NCI-H526 (cell line): ENCODE measurements at regions not wholly inside any gene's neighbourhood (a gene's known extent, or its start where the extent isn't known, plus 50 kb on each side); places are given as distances from the start of the nearest gene placed in this dataset.
A peak's percentile ranks its signal among the peaks of the same experiment; 100 is the strongest.

ENCODE experiments used
- DNase-seq, 2 experiments: peaks; one replicate each; lab custom pipeline; 2025; lab: John Stamatoyannopoulos, UW

DNA sequence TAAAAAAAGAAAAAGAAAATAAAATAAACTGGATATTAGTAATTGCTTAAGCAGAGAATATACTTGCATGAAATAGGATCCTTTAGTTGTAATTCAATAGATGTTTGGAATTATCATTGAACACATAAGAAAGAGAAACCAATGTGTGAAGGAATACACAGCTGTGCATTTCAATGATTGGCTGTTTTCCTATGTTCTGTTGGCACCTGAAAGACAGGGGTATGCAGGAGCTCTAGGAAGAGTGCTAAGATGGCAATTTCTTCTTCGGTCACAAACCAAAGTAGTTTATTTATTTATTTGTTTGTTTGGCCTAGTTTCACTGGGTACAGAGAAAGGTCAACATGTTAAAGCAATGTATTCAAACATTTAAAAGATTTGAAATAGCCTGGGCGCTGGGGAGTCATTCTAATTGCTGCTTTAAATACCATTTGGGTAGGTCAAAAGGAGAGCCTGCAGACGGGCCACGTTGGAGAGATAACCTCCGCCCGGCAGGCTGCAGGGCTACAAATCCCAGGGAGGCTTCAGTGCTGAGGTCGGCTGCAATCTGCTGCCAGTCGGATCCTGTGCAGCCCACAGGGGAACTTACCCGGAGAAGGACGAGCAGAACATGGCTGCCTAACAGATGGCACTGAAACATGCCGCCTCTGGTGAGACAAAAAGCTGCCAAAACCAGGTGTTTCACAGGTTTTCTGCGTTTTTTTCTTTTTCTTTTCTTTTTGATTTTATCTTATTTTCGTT lies 154.2 kb upstream of the TYRP1 start:
- DNase-seq: no peak

DNA sequence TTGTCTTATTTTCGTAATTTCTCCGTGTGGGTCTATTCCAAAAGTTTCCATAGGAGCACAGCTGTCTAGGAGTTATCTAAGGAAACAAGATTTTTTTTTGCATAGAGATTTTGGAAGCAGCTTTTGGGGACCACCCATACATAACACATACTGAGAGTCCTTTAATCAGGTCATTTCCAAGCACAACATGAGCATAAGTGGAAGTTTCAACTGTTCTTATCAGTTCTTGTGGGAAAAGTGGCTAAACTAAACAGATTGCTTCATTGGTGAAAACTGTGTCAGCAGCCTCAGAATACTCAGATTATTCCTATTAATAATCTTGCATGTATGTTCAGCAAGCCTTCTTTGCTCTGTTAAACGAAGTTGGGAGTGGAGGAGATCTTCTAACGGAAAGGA lies 153.6 kb upstream of the TYRP1 start:
- no peak for DNase-seq

DNA sequence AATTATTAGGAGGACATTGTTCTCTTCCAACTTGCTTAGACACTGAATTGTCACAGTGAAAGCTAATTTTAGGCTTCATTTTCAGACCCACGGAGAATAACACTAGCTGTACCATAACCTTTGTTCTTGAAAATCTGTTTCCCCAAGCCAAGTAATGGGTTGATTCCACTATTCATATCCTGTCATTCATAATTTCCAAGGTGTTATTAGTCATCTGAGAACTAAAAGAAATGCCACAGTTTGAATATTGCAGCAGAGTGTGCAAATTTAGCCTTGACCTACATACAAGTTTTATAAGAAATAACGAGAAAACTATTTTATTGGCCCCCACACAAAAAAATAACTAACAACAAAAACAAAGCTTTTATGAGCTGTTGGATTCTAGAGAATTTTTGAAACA lies 148.5 kb upstream of the TYRP1 start:
- no peak for DNase-seq

DNA sequence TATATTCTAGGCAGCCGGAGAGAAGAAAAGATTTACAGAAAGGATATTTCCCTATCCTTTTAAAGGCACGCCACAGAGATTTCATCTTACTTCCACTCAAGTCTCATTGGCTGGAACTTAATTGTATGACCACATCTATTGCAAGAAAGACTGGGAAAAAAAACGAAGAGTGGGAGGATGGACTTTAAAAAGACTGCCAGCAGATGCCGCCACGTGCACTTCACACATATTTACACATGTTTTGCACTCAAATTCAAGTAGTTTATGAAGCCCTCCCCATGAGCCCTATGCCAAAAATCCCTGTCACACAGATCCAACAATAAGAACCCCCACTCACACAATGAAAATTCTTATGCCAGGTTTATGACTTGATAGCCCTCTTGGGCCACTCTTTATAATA lies 138.5 kb upstream of the TYRP1 start:
- DNase-seq: peak in 1 of 2 experiments; percentile 3

DNA sequence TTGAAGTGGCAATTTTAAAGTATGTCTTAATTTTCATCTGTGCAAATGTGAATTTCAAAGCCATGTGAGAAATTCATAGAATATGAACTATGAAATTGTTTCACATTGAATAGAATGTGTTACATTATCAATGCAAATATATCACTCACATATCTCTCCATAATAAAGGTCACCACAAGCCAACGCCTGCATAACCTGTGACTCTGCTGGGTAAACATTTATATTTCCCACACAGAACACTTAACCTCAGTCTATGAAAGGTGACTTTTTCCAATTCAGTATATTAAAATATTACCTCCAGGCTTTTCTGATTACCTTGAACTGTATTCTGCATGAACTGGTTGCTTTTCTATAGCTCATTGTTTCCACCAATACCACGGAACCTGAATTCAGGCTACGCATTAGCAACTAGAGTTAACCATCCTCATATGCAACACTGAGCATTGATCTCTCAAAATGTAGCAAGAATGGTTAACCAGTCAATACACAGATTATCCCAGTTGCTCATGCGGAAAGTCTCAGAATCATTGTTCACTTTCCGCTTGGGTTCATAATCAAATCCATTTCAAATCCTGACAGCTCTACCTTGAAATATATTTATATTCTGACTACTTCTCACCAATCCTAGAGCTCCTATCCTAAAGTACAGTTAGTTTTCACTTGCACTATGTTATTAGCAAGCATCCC lies 126.6 kb upstream of the TYRP1 start:
- no peak for DNase-seq

DNA sequence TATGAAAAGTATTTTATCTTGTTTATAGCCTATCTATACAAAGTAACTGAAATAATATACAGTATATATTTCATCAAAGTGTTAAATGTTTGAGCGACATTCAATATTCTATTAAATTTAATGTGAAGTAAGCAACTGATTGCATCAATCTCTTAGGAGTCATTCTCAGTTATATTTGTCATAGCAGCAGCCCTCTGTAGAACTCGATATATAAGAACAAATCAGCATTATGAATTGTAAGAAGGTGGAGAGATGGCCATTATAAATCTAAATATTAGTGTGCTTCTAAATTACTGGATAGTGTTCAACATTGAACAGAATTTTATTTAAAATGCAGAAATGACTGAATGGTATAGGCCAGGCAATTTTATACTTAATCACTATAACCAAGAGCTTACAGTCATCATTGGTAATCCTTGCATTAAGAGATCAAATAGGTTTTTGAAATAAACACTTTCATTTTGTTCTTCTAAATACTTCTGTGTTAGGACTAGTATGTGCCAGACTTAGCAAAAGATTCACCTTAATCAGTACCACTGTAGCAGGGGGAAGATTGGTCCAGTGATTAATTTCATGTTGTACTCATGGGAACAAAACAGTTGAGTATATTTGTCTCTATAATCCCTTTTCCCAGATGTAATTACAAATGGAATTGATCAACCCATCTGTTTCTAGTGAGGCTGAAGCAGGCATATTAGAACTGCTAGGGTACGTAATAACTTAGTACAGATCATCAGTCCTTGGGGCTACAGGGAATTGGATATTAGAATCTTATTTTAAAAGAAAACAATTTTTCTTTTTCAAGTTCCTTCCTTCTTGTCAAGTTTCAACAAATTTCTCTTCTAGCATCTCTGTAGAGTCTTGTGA lies 108.3 kb upstream of the TYRP1 start:
- no peak for DNase-seq

DNA sequence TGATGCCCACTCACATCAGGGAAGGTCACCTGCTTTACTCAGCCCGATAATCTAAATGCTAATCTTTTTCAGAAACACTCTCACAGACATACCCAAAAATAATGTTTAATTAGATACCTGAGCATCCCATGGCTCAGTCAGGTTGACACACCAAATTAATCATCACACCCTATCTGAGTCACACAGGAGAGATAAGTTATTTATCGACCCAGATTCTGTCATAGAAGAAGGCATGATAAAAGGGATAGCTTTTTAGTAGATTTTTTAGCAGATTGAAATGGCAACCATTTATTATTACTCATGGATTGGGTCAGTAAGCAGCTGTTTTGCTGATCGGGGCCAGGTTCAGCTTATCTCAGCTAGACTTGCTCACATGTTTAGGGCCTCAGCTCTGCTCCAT lies 97.8 kb upstream of the TYRP1 start:
- DNase-seq: no peak

DNA sequence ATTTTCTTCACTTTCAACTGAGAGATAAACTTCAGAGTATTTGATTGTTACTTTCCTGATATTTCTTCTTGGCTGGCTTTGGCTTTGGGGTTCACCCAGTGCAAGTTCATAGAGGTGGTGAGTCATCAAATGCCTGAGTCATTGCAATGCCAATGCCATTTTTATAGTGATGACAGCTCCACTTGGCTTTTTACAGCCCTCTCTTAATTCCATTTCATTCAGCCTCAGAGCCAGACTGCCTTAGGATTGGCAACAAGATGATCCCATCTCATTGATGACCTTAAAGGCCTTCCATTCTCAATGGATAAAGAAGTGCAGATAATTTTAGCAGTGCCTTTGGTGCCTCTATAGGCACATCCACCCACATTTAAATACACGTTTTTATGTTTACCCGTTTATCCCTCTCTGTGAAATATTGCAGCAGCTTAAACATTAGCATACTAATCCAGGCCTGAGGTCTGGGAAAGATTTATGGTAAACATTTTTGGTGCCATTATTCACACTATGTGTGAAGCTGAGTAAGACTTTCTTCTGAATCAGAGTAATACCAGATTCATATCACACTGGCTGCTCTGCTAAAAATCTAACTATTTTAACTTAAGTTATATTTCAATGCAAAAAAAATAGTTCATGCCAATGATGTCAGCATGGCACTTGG lies 88.9 kb upstream of the TYRP1 start:
- DNase-seq: no peak

DNA sequence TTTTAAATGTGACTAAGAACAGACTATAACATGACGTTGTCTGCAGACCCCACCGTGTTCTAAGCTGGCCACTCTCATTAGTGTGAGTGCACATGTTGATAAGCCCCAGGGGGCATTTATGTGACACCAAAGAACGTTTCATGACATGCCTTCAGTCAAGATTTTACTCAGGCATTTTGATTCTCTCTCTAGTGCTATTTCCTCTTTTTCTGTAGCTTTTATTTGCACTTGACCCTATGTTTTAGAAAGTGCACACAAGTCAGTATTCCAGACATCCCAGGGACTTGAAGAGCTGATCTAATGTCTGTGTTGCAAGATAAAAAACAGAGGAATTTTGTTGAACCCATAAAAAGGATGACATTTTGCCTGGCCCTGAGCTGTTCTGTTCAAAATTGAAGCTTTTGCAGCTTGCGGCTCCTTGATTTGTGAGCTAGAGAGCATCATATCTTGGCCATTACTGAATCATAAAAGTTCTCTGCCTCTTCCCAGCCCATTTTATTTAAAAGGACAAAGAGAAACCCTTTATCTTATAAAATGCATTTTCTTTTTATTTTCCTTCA lies 80.9 kb upstream of the TYRP1 start:
- no peak for DNase-seq

DNA sequence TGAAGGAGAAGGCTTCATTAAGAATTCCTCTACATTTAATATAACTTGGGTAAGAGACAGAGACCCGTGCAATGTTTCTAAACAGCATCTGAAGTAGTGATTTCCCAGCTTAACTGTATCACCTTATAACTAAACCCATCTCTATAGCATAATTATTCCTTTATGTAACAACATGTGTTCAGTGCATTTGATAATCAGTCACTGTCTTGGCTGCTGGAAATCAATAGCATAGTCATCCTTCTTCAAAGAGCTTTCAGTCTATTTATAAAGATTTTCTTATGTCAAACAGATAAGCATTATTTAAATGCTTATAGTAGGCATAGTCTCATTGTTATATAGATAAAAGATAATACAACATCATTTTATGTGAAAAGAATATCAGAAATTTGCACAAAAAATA lies 80.1 kb upstream of the TYRP1 start:
- DNase-seq: no peak

DNA sequence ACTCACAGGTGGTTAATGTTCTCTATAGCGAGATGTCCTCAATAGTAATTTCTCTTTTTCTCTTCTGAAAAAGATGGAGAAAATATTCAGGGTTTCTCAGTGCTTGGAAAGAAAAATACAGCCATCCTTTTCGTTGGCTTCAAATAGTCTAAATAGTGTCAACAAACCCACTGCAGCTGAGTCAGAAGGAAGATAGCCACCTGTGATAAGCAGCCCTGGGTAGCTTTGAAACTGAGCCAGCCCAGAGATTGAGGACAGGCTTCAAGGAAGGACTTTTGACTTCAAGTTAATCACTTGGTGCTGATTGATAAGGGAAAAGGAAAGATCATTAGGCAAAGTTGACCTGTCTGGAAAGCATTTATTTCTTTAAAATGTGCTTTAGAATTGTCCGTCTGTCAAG lies 78.7 kb upstream of the TYRP1 start:
- DNase-seq: no peak

DNA sequence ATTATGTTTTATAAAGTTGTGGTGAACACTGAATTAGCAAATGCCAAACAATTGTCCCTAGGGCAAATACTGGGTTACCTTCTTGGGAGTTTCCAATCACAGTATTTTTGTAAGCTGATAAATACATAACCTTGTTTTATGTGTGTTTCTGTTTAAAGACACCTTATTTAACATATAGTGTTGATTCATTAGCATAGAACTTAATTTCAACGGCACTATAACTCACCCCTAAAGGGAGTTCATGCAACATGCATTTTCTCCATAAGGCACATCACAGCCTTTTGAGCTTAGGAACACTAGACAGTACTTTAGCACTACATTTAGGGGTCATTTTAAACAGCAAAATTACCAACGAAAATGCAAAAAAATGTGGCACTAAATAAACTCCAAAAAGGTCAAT lies 74.2 kb upstream of the TYRP1 start:
- DNase-seq: no peak

DNA sequence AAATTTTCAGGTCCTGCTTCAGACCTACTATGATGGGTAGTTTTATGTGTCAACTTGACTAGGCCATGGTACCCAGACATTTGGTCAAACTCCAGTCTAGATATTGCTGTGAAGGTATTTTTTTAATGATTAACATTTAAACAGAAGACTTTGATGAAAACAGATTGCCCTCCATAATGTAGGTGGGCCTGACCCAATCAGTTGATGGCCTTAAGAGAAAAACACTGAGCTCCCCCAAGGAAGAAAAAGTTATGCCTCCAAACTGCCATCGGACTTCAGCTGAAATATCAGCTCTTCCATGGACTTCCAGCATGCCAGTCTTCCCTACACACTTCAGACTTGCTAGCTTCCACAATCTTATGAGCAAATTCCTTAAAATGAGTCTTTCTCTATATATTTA lies 67.3 kb upstream of the TYRP1 start:
- DNase-seq: no peak

DNA sequence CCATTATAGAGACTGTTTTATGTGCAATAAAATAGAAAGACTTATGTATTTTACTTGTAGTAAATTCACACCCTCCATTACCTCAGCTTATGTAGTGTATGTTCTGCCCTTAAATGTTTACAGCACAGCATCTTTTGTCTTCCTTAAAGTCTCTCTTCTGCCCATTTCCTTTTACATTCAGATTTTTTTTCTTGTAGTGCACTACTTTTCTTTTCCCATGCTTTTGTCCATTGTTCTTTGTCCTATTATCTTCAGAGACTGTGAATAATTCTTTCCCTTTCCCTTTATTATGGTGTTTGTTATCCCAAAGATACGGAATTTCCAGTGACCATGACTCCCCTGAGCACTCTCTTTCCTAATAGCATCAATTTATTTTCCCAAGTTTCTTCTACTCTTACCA lies 66.1 kb upstream of the TYRP1 start:
- DNase-seq: no peak

DNA sequence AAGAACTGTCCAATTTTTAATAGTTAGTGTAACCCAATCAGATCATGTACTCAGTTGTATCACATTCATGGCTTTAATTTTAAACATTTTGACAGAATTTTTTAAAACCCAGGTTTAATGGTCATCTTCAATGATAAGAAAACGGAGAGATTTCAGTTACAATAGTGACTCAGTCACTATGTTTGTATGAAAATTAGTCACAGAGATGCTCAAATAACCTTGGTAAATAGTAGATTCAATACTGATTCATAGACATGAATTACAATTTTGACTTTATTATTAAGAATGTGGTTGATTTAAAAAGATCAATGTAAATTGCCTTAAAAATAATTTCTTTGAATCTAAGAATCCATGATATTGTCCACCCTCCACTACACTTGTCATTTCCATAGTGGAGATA lies 64.6 kb upstream of the TYRP1 start:
- no peak for DNase-seq

DNA sequence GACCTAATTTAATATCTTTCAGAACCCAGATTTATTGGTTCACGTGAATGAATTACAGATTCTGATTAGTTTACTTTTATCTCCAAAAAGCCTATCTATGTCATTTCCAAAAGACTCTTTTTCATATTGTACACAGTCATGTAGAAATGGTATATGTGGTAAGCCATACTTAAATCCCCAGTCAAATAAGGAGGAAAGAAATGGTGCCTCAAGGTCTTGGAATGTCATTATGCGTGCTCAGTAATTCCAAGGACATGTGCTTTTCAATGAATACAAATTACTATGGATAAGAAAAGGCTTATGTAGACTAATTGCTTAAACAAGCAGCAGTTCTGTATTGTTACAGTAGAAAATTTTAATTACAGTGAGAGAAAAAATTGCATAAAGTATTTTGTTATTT lies 64.1 kb upstream of the TYRP1 start:
- DNase-seq: no peak

DNA sequence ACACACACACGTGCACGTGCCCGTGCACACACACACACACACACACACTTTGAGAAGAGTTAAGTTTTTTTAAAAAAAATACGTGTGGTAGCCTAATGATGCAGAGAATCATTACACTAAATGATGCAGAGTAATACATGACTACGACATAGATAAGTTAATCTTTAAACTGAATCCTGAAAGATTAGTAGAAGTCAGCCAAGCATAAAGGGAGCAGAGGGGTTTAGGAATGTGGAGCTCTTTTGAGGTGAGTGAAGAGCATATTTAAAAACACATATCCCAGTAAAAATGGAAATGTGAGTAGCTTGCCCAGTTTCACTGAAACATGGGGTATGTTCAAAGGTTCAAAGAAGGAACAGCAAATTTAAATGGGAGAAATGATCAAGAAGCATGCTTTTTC lies 61.3 kb upstream of the TYRP1 start:
- no peak for DNase-seq

DNA sequence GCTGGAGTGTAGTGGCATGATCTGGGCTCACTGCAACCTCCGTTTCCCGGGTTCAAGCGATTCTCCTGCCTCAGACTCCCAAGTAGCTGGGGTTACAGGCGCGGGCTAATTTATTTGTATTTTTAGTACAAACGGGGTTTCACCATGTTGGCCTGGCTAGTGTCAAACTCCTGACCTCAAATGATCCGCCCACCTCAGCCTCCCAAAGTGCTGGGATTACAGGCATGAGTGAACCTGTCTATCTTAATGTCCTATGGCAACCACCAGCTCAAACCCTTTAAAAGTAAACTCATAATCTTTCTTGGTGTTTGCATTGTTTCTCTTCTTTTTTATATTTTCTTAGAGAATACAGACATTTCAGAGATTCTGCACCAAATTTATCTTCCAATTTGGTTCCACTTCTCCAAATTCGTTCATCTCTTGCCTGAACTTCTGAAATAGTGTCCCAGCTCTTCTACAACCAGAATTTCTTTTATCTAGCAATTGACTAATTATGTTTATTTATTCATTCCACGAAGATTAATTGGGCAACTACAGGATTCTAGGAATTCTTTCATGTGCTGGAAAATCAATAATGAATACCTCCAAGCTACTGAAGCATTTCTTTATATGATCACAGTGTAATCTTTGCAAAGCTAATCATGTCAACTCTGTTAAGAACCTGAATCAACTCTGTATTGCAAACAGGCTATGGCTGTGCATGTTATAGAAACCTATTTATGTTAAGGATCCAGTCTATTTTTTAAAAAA lies 60.0 kb upstream of the TYRP1 start:
- DNase-seq: no peak

DNA sequence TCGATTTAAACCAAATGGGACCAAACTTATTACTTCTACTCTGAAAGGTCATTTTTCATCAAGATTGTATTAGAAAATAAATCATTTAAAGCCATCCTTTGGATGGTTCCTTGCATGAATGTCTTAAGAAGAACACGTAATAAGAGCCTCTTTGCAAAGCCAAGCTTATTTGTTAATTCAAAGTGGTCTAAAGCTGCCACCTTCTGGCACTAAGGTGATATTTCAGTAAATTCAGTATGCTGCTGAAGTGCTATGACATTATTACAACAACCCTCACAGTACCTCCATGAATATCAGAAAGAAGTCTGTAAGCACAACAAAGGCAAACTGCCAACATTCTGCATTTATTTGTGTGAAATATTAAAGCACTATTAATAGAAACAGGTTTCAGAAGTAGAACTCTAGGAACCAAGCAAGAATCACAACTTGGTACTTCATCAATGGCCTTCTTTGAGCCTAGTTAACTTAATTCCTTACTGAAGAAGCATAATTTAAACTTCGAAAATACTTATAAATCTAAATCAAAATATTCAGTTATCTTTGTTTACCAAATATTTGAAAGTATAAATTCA lies 53.1 kb upstream of the TYRP1 start:
- peak; percentile 15 to 66 for DNase-seq

DNA sequence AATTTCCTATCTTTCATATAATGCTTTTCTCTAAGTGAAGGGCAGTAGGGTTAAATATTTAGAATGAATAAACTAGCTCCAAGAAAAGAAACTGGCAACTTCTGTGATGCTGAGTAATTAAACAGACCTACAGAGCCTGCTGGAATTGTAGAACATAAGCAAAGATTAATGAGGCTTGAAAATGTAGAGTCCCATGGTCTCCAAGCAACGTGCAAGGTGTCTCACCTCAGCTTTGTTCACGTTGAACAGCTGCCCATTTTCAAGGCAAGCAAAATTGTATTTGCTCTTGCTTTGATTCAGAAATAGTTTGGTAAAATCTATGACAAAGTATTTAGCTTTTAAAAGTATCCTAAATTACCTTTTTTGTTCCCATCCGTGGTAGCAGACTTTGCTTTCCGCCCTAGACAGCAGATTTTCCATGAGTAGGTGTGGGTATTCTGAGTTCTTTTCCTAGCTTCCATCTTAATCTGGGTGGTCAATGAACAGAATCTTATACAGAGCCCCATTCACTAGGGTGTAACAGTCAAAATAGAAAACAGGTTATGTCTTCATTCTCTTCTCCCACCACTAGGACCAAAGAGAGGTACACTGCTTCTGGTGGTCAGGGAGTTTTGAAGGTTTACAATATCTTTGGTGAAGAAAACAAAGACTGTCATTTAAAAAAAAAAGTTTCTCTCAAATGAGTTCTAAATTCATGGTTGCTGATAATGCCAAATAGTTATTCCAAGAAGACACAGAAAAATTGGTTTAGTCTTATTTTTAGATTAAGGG lies 52.1 kb upstream of the TYRP1 start:
- DNase-seq: peak; percentile 11 to 59
